ENCODE measurements at regions not wholly inside any gene's neighbourhood (a gene's known extent, or its start where the extent isn't known, plus 50 kb on each side); places are given as distances from the start of the nearest gene placed in this dataset.
"Not testable (repeated sequence)": the region's sequence is repeated elsewhere in the genome, so short reads cannot be mapped to it uniquely, and the experiment has no call there.

GRCh38 chr1:187577610-187578009 lies 748.9 kb downstream of the PLA2G4A start:
- H3K36me3 ChIP-seq, result no peaks in the 10 kb centered on the region
- H3K4me3 ChIP-seq, result no peak overlapping the region
- H3K9me3 ChIP-seq, result no peaks in the 10 kb centered on the region
- 25 to 46% methylated on average over 1 of the region's 1 CpG for WGBS, 2 donors
- intact Hi-C loops (cut with DNase I), result no loop called here
- no peak for DNase-seq
- no peak overlapping the region for H3K27ac ChIP-seq
- no peaks in the 10 kb centered on the region for H3K27me3 ChIP-seq
- TF ChIP-seq POLR2A (IDR thresholded peaks at IDR 0.05), result no peak
- TF ChIP-seq, protein P1, sequence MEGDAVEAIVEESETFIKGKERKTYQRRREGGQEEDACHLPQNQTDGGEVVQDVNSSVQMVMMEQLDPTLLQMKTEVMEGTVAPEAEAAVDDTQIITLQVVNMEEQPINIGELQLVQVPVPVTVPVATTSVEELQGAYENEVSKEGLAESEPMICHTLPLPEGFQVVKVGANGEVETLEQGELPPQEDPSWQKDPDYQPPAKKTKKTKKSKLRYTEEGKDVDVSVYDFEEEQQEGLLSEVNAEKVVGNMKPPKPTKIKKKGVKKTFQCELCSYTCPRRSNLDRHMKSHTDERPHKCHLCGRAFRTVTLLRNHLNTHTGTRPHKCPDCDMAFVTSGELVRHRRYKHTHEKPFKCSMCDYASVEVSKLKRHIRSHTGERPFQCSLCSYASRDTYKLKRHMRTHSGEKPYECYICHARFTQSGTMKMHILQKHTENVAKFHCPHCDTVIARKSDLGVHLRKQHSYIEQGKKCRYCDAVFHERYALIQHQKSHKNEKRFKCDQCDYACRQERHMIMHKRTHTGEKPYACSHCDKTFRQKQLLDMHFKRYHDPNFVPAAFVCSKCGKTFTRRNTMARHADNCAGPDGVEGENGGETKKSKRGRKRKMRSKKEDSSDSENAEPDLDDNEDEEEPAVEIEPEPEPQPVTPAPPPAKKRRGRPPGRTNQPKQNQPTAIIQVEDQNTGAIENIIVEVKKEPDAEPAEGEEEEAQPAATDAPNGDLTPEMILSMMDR (IDR thresholded peaks at IDR 0.05), result no peak
- no peaks in the 10 kb centered on the region for H3K4me1 ChIP-seq

GRCh38 chr1:187588917-187589316 lies 760.2 kb downstream of the PLA2G4A start:
- no peaks in the 10 kb centered on the region for H3K4me1 ChIP-seq
- TF ChIP-seq POLR2A (IDR thresholded peaks at IDR 0.05), result no peak
- TF ChIP-seq, protein P1 (IDR thresholded peaks at IDR 0.05), result no peak

DNA sequence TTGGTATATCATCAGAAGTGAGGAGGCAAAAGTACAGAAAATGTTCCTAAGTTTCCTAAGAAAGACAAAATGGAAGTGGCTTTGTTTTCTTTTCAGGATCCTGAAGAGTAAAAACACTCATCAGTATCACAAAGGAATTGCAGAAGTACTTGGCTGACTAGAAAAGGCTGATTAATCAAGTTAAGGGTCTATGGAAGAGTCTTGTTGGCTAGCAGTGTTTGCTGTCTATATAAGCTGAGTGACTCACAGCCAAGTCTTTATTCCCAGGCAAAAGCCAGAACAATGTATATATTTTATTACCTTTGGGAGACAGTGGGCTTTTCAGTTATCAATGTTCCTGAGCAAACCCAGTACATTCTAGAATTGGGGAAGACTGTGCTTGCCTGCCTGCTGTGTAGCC lies 777.0 kb downstream of the PLA2G4A start:
- intact Hi-C loops (cut with DNase I), result no loop called here
- DNase-seq, result no peak
- Histone ChIP-seq H3K4me3 (no peak overlapping the region), H3K27me3 (no peaks in the 10 kb centered on the region), H3K4me1 (no peaks in the 10 kb centered on the region), H3K27ac (no peak overlapping the region), H3K36me3 (no peaks in the 10 kb centered on the region), H3K9me3 (peaks cover 0 to 4% (median 0%) of the 10 kb centered on the region in 3 donors)
- no peak for TF ChIP-seq POLR2A (IDR thresholded peaks at IDR 0.05)
- TF ChIP-seq, protein P1 (IDR thresholded peaks at IDR 0.05), result no peak

More at GRCh38 chr1:187588917-187589316, 760.2 kb downstream of the PLA2G4A start:
- no peaks in the 10 kb centered on the region for H3K9me3 ChIP-seq
- H3K27ac ChIP-seq, result no peak overlapping the region
- WGBS, 2 donors, result 71 to 86% methylated on average over 2 to 3 of the region's 3 CpGs
- no peaks in the 10 kb centered on the region for H3K27me3 ChIP-seq
- no peaks in the 10 kb centered on the region for H3K36me3 ChIP-seq
- intact Hi-C loops (cut with DNase I), result no loop called here
- DNase-seq, result no peak
- no peak overlapping the region for H3K4me3 ChIP-seq

GRCh38 chr1:187615853-187616735 lies 787.3 kb downstream of the PLA2G4A start:
- H3K4me1 ChIP-seq; H3K27ac ChIP-seq; DNase-seq; intact Hi-C loops (cut with DNase I); H3K36me3 ChIP-seq; H3K27me3 ChIP-seq; H3K4me3 ChIP-seq: not testable (repeated sequence)
- no CpG with 5 or more reads among the region's 55 CpGs for WGBS, 2 donors
- peaks cover 0 to 11% (median 0%) of the 10 kb centered on the region in 3 donors for H3K9me3 ChIP-seq

DNA sequence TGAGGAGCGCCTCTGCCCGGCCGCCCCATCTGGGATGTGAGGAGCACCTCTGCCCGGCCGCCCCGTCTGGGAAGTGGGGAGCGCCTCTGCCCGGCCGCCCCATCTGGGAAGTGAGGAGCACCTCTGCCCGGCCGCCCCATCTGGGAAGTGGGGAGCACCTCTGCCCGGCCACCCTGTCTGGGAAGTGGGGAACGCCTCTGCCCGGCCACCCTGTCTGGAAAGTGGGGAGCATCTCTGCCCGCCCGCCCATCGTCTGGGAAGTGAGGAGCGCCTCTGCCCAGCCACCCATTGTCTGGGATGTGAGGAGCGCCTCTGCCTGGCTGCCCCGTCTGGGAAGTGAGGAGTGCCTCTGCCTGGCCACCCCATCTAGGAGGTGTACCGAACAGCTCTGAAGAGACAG lies 788.1 kb downstream of the PLA2G4A start:
- intact Hi-C loops (cut with DNase I); H3K4me3 ChIP-seq; H3K36me3 ChIP-seq; H3K4me1 ChIP-seq; H3K27me3 ChIP-seq; H3K27ac ChIP-seq; DNase-seq: not testable (repeated sequence)
- H3K9me3 ChIP-seq, result peaks cover 0 to 11% (median 0%) of the 10 kb centered on the region in 3 donors
- no CpG with 5 or more reads among the region's 21 CpGs for WGBS, 2 donors

DNA sequence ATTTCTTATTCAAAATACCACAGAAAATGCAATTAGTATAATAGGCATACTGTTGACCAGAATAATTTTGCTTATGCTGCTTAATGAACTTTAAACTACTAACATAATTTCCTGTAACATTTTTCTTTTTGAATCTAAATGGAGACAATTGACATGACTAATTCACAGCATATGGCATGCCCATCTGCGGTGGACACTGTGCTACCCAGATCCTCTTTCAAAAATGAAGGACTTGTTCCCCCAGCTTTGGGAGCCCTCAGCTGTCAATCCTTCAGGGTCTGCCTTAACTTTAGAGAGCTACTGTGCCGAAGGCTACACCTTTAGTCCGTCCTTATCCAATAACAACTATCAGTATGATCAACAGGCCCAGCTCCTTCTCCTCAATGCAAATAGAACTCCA lies 789.0 kb downstream of the PLA2G4A start:
- intact Hi-C loops (cut with DNase I), result no loop called here
- Histone ChIP-seq H3K4me1 (no peaks in the 10 kb centered on the region), H3K4me3 (no peak overlapping the region), H3K27ac (no peak overlapping the region), H3K9me3 (peaks cover 0 to 11% (median 0%) of the 10 kb centered on the region in 3 donors), H3K36me3 (no peaks in the 10 kb centered on the region), H3K27me3 (no peaks in the 10 kb centered on the region)
- WGBS, 2 donors, result 88 to 92% methylated on average over 3 of the region's 3 CpGs
- no peak for TF ChIP-seq POLR2A (IDR thresholded peaks at IDR 0.05)
- TF ChIP-seq, protein P1 (IDR thresholded peaks at IDR 0.05), result no peak
- DNase-seq, result no peak

Measured in esophagus squamous epithelium (tissue), 5 donors.